GM21737 (cell line): ENCODE measurements at regions not wholly inside any gene's neighbourhood (a gene's known extent, or its start where the extent isn't known, plus 50 kb on each side); places are given as distances from the start of the nearest gene placed in this dataset.

ENCODE experiments used
- ATAC-seq: cut with Tn5 transposase; IDR thresholded peaks from one replicate; pipeline ENCODE4 v1.9.1; 2021; ENCODE audit warnings: mild to moderate bottlenecking, moderate library complexity; ENCODE audit not compliant: unreplicated experiment

DNA sequence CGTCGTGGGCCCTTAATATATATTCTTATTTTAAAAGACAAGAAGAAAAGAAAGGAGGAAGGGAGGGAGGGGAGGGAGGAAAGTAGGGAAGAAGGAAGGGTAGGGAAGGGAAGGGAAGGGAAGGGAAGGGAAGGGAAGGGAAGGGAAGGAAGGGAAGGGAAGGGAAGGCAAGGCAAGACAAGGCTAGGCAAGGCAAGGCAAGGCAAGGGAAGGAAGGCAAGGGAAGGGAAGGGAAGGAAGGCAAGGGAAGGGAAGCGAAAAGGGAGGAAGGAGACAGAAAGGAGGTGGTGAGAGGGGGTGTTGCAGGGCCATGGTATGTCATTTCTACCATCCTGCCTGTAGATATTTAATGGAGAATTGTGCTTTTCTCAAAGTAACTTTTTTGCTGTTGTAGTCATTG lies 83.9 kb upstream of the BTBD3 start:
- ATAC-seq = no peak

DNA sequence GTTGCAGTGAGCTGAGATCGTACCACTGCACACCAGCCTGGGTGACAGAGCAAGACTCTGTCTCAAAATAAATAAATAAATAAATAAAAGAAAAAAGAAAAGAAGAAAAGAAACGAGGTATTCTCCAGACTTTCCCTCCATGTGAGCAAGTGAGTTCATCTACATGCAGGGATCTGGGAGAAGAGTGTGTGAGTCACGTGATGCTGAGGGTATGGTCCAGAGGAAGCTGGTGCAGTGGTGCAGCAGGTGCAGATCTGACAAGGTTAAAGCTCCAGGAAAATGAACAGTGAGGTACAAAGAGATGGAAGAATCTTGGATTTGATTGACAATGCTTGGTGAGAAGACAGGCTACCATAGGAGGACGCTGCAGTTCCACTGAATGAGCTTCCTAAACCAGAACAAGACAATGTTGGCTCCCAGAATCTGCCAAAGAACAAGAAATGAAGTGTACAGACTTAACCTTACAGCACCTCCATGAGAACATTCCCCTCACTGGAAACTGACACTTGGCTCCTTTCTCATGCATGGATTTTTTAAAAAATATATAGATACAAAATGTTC lies 79.5 kb upstream of the BTBD3 start:
- no peak for ATAC-seq

DNA sequence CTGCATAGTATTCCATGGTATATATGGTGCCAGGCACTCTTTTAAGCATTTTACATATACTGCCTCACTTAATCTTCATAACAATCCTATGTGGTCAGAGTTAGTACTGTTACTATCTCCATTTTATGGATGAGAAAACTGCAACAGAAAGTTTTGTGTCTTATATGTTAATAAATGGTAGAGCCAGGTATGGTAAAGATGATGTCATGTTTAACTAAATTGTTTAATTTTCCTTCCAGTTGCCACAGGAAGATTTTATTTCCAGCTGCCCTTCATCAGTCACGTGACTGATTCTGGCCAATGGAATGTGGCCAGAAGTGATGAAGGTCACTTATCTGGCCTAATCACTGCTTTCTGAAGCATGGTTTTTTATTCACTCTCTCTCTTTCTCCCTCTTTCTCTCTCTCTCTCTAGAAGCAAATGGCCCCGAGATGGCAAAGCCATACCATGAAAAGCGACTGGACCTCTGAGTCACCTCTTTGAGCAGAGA lies 75.7 kb upstream of the BTBD3 start:
- no peak for ATAC-seq

DNA sequence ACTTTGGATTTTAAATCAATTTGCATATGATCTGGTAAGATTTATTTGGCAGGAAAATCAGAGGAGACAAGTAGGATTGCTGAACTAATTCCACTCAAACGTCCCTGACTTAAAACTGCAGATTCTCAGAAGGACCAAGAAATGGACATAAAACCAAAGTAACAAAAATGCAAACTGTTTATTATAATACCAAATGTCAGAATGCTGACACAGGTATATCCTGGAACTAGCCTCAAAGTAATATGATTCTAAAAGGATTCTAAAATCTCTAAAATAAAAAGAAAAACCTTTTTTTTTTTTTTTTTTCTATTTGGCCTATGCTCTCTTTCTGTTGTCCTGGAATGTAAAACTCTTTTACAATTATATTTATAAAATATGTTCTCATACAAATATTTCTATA lies 74.4 kb upstream of the BTBD3 start:
- no peak for ATAC-seq

DNA sequence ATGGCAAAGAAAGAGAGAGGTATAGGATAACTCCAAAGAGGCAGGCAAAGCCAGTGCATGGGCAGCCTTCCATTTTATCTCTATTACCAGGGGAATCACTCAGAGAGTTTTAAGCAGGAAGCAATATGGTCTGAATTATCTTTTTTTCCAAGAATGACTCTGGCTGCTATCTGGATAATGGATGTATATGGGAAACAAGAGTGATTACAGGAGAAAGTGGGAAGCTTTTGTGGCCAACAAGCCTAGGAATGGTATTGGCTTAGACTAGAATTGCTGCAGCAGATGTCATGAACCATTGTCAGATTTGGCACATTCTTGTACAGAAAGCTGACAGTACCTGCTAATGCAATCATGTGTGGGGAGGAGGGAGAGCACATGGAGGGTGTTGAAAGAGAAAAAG lies 73.0 kb upstream of the BTBD3 start:
- ATAC-seq = no peak

DNA sequence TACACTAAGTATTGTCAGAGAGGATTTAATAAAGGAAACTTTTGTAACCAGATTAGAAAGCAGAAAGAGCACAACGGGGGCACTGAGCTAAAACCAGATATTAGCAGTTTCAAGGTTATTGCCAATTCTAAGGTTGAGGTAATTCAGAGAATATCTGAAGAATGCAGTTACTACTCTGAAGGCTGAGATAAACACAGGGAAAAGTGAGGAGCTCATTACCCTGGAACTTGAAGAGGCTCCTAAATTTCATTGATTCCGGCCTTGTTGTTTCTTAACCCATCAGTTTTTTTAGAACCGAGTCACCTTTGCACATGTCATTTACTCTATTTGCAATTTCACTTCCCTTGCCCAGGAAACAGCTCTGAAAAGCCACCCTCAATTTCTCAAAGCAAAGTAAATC lies 72.4 kb upstream of the BTBD3 start:
- no peak for ATAC-seq

DNA sequence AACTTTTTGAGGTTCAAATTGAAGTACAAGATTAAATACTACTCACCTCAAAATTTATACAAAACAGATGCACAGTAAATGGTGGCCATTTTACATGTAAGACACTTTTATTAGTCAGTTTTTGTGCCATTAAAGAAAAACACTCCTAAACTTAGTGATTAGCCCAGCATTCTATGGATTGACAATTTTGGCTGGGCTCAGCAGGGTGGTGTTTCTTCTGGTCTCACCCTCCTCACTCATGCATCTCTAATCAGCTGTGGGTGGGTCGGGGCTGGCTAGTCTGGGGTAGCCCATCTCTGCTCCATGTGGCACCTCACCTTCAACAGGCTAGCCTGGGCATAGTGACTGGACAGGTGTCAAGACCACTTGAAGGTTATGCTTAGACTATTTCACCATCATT lies 71.6 kb upstream of the BTBD3 start:
- ATAC-seq = no peak

DNA sequence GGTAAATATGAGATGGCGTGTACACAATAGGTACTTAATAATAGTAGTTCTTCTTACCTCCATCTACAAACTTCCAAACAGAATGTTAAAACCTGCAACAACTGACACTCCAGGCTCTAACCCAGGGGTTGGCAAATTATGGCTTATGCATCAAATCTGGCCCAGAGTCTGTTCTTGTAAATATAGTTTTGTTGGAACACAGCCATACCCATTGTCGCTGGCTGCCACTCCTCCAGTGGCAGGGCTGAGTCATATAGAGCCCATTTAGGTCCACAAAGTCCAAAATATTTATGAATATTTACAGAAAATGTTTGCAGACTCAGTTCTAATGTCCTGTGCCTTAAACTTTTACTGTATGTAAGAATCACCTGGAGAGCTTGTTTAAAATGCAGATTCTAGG lies 69.9 kb upstream of the BTBD3 start:
- ATAC-seq = no peak

DNA sequence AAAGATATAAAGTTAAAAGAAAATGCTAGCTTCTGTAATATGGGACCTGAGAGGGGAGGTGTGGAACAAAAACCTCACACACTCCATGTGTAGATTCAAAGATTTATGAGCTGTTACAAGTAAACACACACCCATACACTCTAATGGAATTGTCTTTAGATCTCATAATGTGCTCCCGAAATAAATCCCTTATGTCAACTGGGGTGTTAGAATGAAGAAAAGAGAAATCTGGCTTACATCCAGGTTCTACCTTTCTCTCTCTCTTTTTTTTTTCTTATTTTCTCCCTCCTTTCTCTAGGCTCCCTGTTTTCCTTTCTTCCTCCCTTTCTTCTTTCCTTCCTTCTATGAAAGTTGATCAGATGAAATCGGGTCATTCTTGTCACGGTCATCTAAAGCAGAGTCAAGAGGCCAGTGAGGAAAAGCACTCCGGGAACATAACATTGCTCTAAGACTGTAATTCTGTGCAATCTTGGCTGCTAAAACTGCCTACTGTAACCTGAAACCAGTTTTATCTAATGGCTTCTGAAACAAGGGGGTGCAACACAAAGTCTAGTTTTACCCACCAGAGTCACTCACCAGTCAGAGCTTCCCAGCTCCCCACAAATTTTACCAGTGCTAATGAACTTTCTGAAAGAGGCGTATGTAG lies 68.3 kb upstream of the BTBD3 start:
- no peak for ATAC-seq

DNA sequence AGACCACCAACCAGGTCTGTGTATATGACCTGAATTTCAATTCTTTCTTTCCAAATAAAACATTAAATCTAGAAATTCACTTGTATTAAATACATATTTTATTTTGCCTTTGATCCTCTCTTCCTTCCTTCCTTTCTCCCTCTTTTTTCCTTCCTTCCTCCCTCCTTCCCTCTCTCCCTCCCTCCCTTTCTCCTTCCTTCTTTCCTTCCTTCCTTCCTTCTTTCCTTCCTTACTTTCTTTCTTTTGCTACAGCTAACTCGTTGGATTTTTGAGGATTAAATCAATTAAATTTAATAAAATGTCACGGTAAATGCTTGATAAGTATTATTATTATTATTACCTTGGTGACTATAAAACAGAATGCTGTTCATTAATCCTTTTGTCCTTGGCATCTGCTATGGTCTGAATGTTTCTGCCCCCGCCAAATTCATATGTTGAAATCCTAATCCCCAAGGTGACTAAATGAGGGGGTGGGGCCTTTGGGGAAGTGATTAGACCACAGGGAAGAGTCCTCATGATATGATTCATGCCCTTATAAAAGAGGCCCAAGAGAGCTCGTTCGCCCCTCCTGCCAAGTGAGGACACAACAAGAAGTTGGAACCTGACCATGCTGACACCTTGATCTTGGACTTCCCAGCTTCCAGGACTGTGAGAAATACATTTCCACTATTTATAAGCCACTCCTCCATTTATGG lies 67.6 kb upstream of the BTBD3 start:
- no peak for ATAC-seq

DNA sequence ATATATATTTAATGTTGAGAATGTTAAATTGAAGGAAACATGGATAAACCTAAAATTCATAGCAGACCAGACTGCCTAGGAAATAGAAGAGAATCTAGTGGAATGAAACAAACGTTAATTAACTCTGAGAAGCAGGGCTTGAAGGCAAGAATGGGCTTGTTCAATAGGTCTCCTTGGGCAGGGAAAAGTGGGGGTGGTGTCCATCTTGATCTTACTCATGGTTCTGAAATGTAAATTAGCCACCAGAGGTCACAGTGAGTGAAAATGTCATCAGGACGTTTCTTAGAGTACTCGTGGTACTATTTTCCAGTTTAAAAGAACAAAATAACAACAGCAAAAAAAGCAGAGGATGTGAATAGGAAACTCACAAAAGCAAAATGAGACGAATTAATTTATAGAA lies 66.8 kb upstream of the BTBD3 start:
- ATAC-seq = no peak

DNA sequence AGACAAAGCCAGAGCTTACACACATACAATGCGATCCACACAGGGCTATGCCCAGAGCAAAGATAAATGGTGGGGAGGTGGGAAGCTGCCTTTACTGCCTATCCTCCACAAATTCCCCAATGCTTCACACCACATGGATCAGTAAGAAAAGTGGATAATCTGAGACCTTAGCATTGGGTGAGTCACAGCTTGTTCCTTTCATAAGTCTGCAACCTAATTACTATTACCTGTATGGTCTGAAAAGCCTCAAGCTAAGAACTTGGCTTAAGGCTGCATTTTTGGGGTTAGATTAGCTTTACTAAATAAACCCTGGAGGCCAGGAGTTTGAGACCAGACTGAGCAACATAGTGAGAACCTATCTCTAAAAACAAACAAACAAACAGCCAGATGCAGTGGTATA lies 66.0 kb upstream of the BTBD3 start:
- ATAC-seq = no peak

DNA sequence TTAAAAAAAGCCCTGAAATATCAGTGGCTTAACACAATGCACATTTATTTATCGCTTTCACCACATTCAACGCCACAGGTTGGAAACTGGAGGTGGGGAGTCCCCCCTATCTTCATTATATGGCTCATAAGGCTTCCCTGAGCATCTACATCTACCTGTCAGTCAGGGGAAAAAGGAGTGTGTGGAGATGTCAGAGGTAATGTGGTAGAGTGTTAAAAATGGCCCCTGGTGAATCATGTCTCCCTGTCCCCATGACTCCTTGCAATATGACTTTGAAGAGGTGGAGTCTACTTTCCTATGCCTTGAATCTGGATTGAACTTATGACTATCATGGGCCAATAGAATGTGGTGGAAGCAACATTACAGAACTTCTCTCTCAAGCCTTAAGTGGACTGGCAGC lies 65.5 kb upstream of the BTBD3 start:
- no peak for ATAC-seq

DNA sequence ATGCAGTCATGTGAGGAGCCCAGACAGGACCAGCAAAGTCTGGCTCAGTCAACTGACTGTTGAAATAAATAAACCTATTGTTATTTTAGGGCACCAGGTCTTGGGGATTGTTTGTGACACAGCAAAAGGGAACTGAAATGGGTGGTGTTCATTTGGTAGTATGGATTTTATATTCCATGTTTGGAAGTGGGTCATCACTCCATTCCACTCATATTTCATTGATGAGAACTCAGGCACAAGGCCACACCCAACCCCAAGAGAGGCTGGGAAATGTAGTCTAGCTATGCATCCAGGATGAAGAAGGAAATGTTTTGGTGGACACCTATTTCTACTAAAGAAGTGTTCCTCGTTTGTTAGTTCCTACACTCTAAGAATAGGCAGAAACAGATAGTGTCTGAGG lies 64.9 kb upstream of the BTBD3 start:
- no peak for ATAC-seq

DNA sequence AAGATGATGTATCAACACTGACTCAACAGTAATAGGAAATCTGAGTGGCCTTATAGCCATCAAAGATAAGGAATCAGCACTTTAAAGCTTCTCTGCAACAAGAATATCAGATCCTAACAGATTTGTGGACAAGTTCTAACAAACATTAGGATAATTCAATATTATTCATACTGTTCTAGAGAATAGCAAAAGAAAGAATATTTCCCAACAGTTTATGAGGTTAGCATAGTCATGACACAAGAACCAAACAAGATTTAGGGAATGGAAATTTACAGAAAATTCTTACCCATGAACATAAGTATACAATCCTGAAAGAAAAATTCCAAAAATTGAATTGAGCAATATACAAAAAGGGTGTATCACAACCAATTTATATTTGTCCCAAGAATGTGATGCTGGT lies 64.3 kb upstream of the BTBD3 start:
- ATAC-seq = no peak

DNA sequence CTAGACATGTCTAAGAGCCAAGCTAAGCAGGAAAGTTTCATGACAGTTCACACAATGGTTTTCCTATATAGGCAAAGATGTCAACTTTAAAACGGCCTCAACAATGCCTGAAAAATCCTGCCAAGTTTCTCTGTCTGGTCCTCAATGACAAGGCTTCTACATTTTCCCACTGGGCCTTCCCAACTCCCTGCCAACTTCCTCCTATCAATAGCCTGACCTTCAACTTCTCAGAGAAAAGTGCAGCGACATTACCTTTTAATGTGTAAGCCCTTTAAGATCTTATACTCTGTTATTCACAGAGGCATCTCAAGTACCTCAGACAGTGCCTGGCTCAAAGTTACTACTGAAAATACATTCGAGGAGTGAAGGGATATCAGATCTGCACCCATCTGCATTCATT lies 56.2 kb upstream of the BTBD3 start:
- no peak for ATAC-seq

DNA sequence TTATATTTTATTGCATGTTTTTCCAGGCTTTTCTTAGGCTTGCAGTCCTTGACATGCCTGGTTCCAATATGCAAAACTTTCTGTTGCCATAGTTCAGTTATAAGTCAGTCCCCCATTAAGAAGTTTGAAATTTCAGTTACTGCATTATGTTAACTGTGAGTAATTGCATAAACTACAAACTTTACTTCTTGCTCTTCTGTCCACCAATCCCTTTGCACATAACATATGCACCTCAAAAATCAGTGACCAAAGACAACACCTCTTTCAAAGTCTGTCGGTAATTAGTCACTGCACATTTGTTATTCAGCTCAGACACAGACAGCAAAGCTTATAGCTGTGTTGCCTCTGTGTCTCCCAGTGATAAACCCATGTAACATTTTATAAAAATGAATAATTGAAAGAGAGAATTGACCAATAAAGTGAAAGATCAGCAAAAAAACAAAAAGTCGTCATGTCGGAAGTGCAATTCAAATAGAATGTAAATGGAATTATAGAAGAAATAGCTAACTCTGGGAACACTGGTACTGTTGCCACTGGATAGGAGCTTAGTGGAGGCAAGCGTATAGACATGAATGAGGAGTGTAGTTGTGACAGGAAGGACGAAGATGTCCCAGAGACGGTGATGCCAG lies 50.3 kb upstream of the BTBD3 start:
- ATAC-seq = no peak
